HL-60 (cell line): ENCODE measurements at regions not wholly inside any gene's neighbourhood (a gene's known extent, or its start where the extent isn't known, plus 50 kb on each side); places are given as distances from the start of the nearest gene placed in this dataset.

Source experiments
- CTCF ChIP-seq: IDR thresholded peaks from one replicate; pipeline ENCODE4 v1.5.1; 2011; ENCODE audit warnings: low read length, control low read depth, inconsistent platforms; ENCODE audit not compliant: insufficient read depth
- POLR2AphosphoS5 ChIP-seq: IDR thresholded peaks from 2 replicates; pipeline ENCODE4 v1.6.1; 2012; ENCODE audit warnings: low read depth
- REST ChIP-seq: IDR thresholded peaks from 2 replicates; pipeline ENCODE4 v1.6.1; 2012; ENCODE audit warnings: low read depth; ENCODE audit not compliant: insufficient replicate concordance

GRCh38 chr18:37953876-37954275 is 388.3 kb upstream of the CELF4 start:
- TF ChIP-seq CTCF, result no peak
- no peak for TF ChIP-seq POLR2AphosphoS5
- no peak for TF ChIP-seq REST
